ENCODE measurements at regions not wholly inside any gene's neighbourhood (a gene's known extent, or its start where the extent isn't known, plus 50 kb on each side); places are given as distances from the start of the nearest gene placed in this dataset.

DNA sequence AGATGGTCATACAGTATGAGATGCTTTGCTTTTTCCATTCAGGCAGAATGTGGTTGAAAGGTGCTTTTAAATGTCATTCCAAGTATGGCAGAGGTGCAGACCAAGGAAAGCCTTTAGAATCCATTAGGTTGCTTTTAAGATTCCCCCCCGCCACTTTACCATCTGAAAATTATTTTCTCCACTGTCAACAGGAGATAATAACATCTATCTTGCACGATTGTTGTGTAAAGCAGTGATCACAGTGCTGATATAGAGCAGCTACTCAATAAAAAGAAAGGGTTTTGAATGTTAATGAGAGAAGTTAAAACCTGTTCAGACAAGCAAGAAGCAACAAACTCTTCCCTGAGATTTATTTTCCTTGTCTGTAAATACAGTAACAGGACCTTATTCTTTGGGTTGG is 372.5 kb upstream of the GCFC2 start:
- Histone ChIP-seq H3K4me2 (ENCODE audit: low read depth, low read length, poor library complexity, severe bottlenecking) (no peak overlapping the region), H3F3A (ENCODE audit: low read depth) (no peaks in the 10 kb centered on the region), H3K36me3 (ENCODE audit: insufficient read depth, low read length) (no peaks in the 10 kb centered on the region), H3K9ac (ENCODE audit: low read depth, low read length, poor library complexity, severe bottlenecking) (no peak overlapping the region), H3K9me2 (replicated peaks; ENCODE audit: low read depth, low read length) (no peaks in the 10 kb centered on the region), H4K20me1 (ENCODE audit: insufficient read depth, low read length, poor library complexity, severe bottlenecking) (no peaks in the 10 kb centered on the region), H3K4me1 (ENCODE audit: insufficient read depth, low read length, poor library complexity, severe bottlenecking) (no peaks in the 10 kb centered on the region), H2AFZ (ENCODE audit: low read length) (no peak overlapping the region), H3K4me3 (ENCODE audit: low read length, poor library complexity, severe bottlenecking) (no peak overlapping the region), H3K27me3 (ENCODE audit: insufficient read depth, low read length, poor library complexity, severe bottlenecking) (no peaks in the 10 kb centered on the region), H3K9me3 (ENCODE audit: insufficient read depth, low read depth, low read length) (no peaks in the 10 kb centered on the region), H3K79me2 (ENCODE audit: insufficient read depth, low read length) (no peaks in the 10 kb centered on the region)
- TF ChIP-seq CTCF (conservative IDR thresholded peaks at IDR 0.05; ENCODE audit: low read length) (no peak), EZH2phosphoT487 (IDR thresholded peaks at IDR 0.05; ENCODE audit: borderline replicate concordance) (no peak)

DNA sequence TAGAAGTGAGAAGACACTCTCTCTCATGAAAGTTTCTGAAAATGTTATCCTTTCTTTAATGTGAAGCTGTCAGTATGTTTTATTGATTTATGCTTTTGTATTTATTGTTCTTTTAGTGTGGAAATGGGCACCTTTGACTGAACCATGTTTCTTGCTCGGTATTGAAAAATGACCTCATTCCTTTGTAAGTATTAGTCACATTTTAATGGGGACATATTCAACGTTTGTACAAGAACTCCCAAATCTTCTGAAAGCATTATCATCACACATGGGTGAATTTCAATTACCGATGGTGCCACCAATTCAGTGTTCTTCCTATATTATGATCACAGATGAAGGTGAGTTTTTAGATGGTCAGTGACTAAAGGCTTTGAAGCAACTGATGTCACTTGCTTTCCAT is 371.8 kb upstream of the GCFC2 start:
- no peaks in the 10 kb centered on the region for H4K20me1 ChIP-seq (ENCODE audit: insufficient read depth, low read length, poor library complexity, severe bottlenecking)
- no peak overlapping the region for H3K4me2 ChIP-seq (ENCODE audit: low read depth, low read length, poor library complexity, severe bottlenecking)
- no peaks in the 10 kb centered on the region for H3K4me1 ChIP-seq (ENCODE audit: insufficient read depth, low read length, poor library complexity, severe bottlenecking)
- H3K4me3 ChIP-seq (ENCODE audit: low read length, poor library complexity, severe bottlenecking), result no peak overlapping the region
- no peaks in the 10 kb centered on the region for H3K36me3 ChIP-seq (ENCODE audit: insufficient read depth, low read length)
- no peak overlapping the region for H3K9ac ChIP-seq (ENCODE audit: low read depth, low read length, poor library complexity, severe bottlenecking)
- H3K79me2 ChIP-seq (ENCODE audit: insufficient read depth, low read length), result no peaks in the 10 kb centered on the region
- no peak overlapping the region for H2AFZ ChIP-seq (ENCODE audit: low read length)
- no peaks in the 10 kb centered on the region for H3K9me3 ChIP-seq (ENCODE audit: insufficient read depth, low read depth, low read length)
- H3K9me2 ChIP-seq (replicated peaks; ENCODE audit: low read depth, low read length), result no peaks in the 10 kb centered on the region
- no peaks in the 10 kb centered on the region for H3K27me3 ChIP-seq (ENCODE audit: insufficient read depth, low read length, poor library complexity, severe bottlenecking)
- no peak for TF ChIP-seq EZH2phosphoT487 (IDR thresholded peaks at IDR 0.05; ENCODE audit: borderline replicate concordance)
- TF ChIP-seq CTCF (conservative IDR thresholded peaks at IDR 0.05; ENCODE audit: low read length), result no peak
- H3F3A ChIP-seq (ENCODE audit: low read depth), result no peaks in the 10 kb centered on the region

DNA sequence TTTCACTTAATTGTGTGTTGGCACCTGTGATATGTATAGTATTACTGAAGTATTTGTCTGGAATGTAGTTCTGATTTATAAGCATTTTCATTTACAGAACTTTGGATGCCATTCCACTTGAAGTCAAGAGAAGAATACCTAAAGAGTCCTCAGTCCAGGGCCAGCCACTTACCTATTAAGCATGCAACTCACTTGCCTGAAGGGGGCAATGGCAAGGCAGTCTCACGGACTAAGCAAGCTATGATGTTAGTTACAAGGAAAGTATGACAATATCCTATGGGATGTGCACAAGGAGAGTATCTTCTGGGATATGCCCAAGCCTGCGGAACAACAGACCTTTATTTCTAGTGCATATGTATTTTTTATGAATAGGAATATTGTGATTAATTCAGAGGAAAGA is 369.4 kb upstream of the GCFC2 start:
- H3K27me3 ChIP-seq (ENCODE audit: insufficient read depth, low read length, poor library complexity, severe bottlenecking), result no peaks in the 10 kb centered on the region
- H3K4me3 ChIP-seq (ENCODE audit: low read length, poor library complexity, severe bottlenecking), result no peak overlapping the region
- no peak overlapping the region for H3K9ac ChIP-seq (ENCODE audit: low read depth, low read length, poor library complexity, severe bottlenecking)
- no peaks in the 10 kb centered on the region for H3K79me2 ChIP-seq (ENCODE audit: insufficient read depth, low read length)
- TF ChIP-seq CTCF (conservative IDR thresholded peaks at IDR 0.05; ENCODE audit: low read length) (no peak), EZH2phosphoT487 (IDR thresholded peaks at IDR 0.05; ENCODE audit: borderline replicate concordance) (no peak)
- H3K9me2 ChIP-seq (replicated peaks; ENCODE audit: low read depth, low read length), result no peaks in the 10 kb centered on the region
- H3K4me1 ChIP-seq (ENCODE audit: insufficient read depth, low read length, poor library complexity, severe bottlenecking), result no peaks in the 10 kb centered on the region
- no peaks in the 10 kb centered on the region for H3K9me3 ChIP-seq (ENCODE audit: insufficient read depth, low read depth, low read length)
- no peaks in the 10 kb centered on the region for H3F3A ChIP-seq (ENCODE audit: low read depth)
- H4K20me1 ChIP-seq (ENCODE audit: insufficient read depth, low read length, poor library complexity, severe bottlenecking), result no peaks in the 10 kb centered on the region
- no peaks in the 10 kb centered on the region for H3K36me3 ChIP-seq (ENCODE audit: insufficient read depth, low read length)
- H2AFZ ChIP-seq (ENCODE audit: low read length), result no peak overlapping the region
- H3K4me2 ChIP-seq (ENCODE audit: low read depth, low read length, poor library complexity, severe bottlenecking), result no peak overlapping the region
